T-helper 2 cell (primary cell): ENCODE measurements at regions not wholly inside any gene's neighbourhood (a gene's known extent, or its start where the extent isn't known, plus 50 kb on each side); places are given as distances from the start of the nearest gene placed in this dataset.

ENCODE experiments used
- DNase-seq, 5 experiments: peaks; one replicate each; pipeline versions ENCODE4 v3.0.0 to v3.0.0-alpha.2; 2012 to 2022

DNA sequence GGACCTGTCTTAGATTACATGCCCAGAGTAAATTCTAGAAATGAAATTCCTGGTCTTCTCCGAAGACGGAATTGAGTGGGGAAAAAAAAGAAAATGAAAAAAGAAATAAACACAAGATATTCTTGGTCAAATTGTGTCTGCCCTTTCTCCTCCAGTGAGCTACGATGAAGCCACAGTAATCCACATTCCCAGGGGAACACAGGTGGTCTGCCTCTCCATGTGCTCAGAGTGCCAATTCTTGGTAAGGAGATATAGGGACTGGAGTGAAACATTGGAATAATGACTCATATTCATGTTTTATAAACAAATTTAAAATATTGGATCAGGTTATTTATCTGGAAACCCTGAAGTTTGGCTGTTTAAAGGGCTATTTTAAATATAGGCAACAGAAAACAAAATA lies 54.2 kb upstream of the MGST2 start:
- DNase-seq: no peak

DNA sequence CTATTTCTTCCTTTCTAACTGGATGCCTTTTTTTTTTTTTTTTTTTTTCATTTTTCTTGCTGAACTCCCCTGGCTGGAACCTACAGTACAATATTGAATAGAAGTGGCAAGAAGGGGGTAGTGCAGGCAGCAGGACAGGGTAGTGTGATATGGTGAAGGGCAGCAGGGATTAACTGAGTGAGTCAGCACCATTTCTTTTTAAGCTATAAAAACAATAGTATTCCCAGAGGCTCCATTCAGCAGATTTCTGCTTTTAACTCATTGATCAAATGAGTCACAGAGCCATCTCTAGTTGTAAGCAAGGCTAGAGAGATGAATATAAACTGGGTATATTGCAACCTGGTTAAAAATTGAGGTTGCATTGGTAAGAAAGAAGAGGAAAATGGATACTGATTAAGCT lies 53.6 kb upstream of the SETD7 start:
- DNase-seq: no peak

DNA sequence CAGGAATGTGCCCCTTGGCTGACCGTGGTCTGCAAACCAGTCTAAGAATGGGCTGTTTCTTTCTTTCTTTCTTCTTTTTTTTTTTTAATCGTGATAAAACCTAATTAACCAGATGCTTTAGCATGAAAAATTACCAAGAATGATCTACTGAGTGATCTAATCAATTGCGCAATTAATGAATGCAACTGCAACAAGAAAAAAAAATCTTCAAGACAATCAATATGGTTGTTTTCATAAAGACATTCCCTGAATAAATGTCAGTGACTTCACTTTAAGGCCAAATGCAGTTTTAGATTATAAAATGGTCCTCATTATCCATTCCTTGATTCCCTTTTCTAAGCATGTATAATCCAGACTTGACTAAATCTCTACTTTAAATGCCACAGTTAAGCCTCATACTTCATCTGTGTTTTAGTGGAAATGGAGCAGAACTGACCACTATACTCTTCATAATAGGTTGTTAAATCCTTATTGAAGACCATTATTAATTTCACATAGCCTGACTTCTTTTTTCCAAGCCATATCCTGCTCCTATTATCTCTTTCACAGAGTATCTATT lies 51.6 kb upstream of the SETD7 start:
- no peak for DNase-seq

DNA sequence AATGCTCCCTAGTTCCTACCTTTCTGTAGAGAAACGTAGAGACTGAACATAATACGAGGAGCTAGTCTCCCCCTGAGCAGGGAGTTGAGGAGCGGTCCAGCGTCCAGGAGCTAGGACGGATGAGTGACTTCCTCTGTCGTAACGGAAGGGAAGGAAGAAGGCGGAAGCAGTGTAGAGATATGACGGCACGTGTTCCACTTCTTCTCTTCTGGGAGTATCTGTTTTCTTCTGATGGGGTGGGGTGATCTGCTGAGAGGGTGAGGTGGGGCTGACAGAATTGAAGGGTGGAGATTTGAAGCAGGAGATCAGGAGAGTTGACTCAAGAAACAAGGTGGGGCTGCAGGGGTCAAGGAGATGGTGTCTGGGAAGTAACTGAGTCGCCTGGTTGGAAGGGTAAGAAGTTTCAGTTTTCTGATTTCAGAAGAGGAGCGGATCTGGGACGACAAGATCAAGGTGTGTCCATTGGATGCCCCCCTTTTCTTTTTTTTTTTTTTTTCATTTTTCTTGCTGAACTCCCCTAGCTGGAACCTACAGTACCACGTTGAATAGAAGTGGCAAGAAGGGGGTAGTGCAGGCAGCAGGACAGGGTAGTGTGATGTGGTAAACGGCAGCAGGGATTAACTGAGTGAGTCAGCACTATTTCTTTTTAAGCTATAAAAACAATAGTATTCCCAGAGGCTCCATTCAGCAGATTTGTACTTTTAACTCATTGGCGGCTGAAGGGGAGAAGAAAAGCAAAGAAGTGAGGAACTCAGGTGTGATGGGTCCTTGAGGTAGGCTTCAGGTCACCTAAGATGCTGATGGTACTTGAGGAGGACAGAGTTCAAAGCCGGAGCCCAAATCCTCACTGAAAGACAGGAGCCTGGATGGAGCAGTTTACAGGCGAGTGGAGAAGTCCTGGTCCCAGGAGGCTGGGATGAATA lies 50.8 kb upstream of the SETD7 start:
- peak in 1 of 5 experiments; percentile 26 for DNase-seq

DNA sequence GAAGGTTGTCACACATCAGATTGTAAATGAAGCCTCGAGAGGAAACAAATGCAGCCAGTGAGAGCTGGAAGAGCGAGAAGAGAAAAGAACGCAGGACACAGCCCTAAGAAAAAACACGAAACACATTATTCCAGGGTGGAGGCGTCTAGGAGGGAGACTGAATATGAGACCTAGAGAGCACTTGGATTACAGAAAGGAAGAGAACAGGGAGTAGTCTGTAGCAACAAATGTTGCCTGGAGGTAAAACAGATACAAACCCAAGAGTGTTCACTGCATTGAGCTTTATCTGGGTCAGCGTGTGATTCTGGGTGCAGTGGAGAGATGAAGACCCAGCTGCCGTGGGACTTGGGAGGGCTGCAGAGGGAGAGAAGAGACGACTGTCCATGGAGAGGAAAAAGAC lies 50.1 kb upstream of the SETD7 start:
- DNase-seq: no peak
